Immature natural killer cell (primary cell): ENCODE measurements at regions not wholly inside any gene's neighbourhood (a gene's known extent, or its start where the extent isn't known, plus 50 kb on each side); places are given as distances from the start of the nearest gene placed in this dataset.
"Not testable (repeated sequence)": the region's sequence is repeated elsewhere in the genome, so short reads cannot be mapped to it uniquely, and the experiment has no call there.

ENCODE experiments used
- DNase-seq, 3 donors: peaks; one replicate each; pipeline ENCODE4 v3.0.0; 2022; ENCODE audit warnings: mixed read lengths in 1 of 3
- H3K27ac Mint-ChIP-seq, 6 donors: one replicate each; pipeline ENCODE4 v1.8.0; 2020; ENCODE audit warnings: mixed read lengths in 6 of 6, mild to moderate bottlenecking in 5 of 6, inconsistent platforms in 4 of 6, moderate library complexity in 3 of 6
- H3K27me3 Mint-ChIP-seq, 3 donors: one replicate each; pipeline ENCODE4 v1.8.0; 2020 to 2021; ENCODE audit warnings: low read depth in 3 of 3, mild to moderate bottlenecking in 3 of 3, mixed read lengths in 3 of 3, moderate library complexity in 3 of 3, inconsistent platforms in 1 of 3
- H3K36me3 Mint-ChIP-seq, 3 donors: one replicate each; pipeline ENCODE4 v1.8.0; 2020; ENCODE audit warnings: mixed read lengths in 3 of 3, inconsistent platforms in 2 of 3, mild to moderate bottlenecking in 2 of 3
- H3K4me1 Mint-ChIP-seq, 2 donors: one replicate each; pipeline ENCODE4 v1.8.0; 2020; ENCODE audit warnings: inconsistent platforms in 2 of 2, mild to moderate bottlenecking in 2 of 2, mixed read lengths in 2 of 2, moderate library complexity in 1 of 2
- H3K4me3 Mint-ChIP-seq, 5 donors: one replicate each; pipeline ENCODE4 v1.8.0; 2020; ENCODE audit warnings: mild to moderate bottlenecking in 5 of 5, mixed read lengths in 5 of 5, inconsistent platforms in 3 of 5, moderate library complexity in 3 of 5
- H3K9me3 Mint-ChIP-seq, 6 donors: one replicate each; pipeline ENCODE4 v1.8.0; 2020; ENCODE audit warnings: mild to moderate bottlenecking in 6 of 6, mixed read lengths in 6 of 6, inconsistent platforms in 4 of 6, moderate library complexity in 3 of 6

- DNase-seq: no peak
- Mint-ChIP-seq H3K4me1 (no peaks in the 10 kb centered on the region), H3K9me3 (peaks cover 0 to 2% (median 0%) of the 10 kb centered on the region in 6 donors), H3K36me3 (no peaks in the 10 kb centered on the region), H3K27me3 (peaks cover 0 to 11% (median 2%) of the 10 kb centered on the region in 3 donors), H3K4me3 (no peak overlapping the region), H3K27ac (no peak overlapping the region)
Measured at GRCh38 chr1:232859216-232859615, 54.0 kb downstream of the MAP10 start.

- H3K27me3 Mint-ChIP-seq: peaks cover under 1 to 11% (median 2%) of the 10 kb centered on the region in 3 donors
- no peak for DNase-seq
- no peaks in the 10 kb centered on the region for H3K9me3 Mint-ChIP-seq
- no peaks in the 10 kb centered on the region for H3K4me1 Mint-ChIP-seq
- no peak overlapping the region for H3K27ac Mint-ChIP-seq
- H3K4me3 Mint-ChIP-seq: no peak overlapping the region
- H3K36me3 Mint-ChIP-seq: no peaks in the 10 kb centered on the region
Measured at GRCh38 chr1:232861107-232861506, 55.9 kb downstream of the MAP10 start.

- H3K27ac Mint-ChIP-seq: no peak overlapping the region
- no peak for DNase-seq
- H3K4me1 Mint-ChIP-seq: no peaks in the 10 kb centered on the region
- no peak overlapping the region for H3K4me3 Mint-ChIP-seq
- H3K9me3 Mint-ChIP-seq: no peaks in the 10 kb centered on the region
- H3K27me3 Mint-ChIP-seq: peaks cover 2 to 6% (median 3%) of the 10 kb centered on the region in 3 donors
- no peaks in the 10 kb centered on the region for H3K36me3 Mint-ChIP-seq
Measured at GRCh38 chr1:232863544-232864275, 58.5 kb downstream of the MAP10 start.

- H3K9me3 Mint-ChIP-seq: no peaks in the 10 kb centered on the region
- H3K4me3 Mint-ChIP-seq: no peak overlapping the region
- no peak for DNase-seq
- H3K27ac Mint-ChIP-seq: no peak overlapping the region
- H3K36me3 Mint-ChIP-seq: no peaks in the 10 kb centered on the region
- H3K4me1 Mint-ChIP-seq: no peaks in the 10 kb centered on the region
- H3K27me3 Mint-ChIP-seq: peaks cover 0 to 3% (median 3%) of the 10 kb centered on the region in 3 donors
Measured at GRCh38 chr1:232865102-232865931, 60.1 kb downstream of the MAP10 start.

- no peaks in the 10 kb centered on the region for H3K4me1 Mint-ChIP-seq
- no peak overlapping the region for H3K4me3 Mint-ChIP-seq
- peaks cover 0 to 5% (median 3%) of the 10 kb centered on the region in 3 donors for H3K27me3 Mint-ChIP-seq
- peaks cover 0 to 2% (median 0%) of the 10 kb centered on the region in 6 donors for H3K9me3 Mint-ChIP-seq
- no peak for DNase-seq
- H3K36me3 Mint-ChIP-seq: no peaks in the 10 kb centered on the region
- no peak overlapping the region for H3K27ac Mint-ChIP-seq
Measured at GRCh38 chr1:232868793-232869491, 63.7 kb downstream of the MAP10 start.

- H3K9me3 Mint-ChIP-seq, H3K27ac Mint-ChIP-seq, H3K4me1 Mint-ChIP-seq, H3K36me3 Mint-ChIP-seq, H3K4me3 Mint-ChIP-seq, H3K27me3 Mint-ChIP-seq, DNase-seq: not testable (repeated sequence)
Measured at GRCh38 chr1:232871291-232871969, 66.2 kb downstream of the MAP10 start.

- H3K27me3 Mint-ChIP-seq: peaks cover 0 to 4% (median 0%) of the 10 kb centered on the region in 3 donors
- DNase-seq: no peak
- H3K36me3 Mint-ChIP-seq: no peaks in the 10 kb centered on the region
- H3K4me1 Mint-ChIP-seq: no peaks in the 10 kb centered on the region
- no peak overlapping the region for H3K27ac Mint-ChIP-seq
- peaks cover 0 to 2% (median 0%) of the 10 kb centered on the region in 6 donors for H3K9me3 Mint-ChIP-seq
- H3K4me3 Mint-ChIP-seq: no peak overlapping the region
Measured at GRCh38 chr1:232872284-232872683, 67.1 kb downstream of the MAP10 start.

GRCh38 chr1:232872738-232873137, 67.5 kb downstream of the MAP10 start:
- Mint-ChIP-seq H3K27ac (no peak overlapping the region), H3K4me1 (no peaks in the 10 kb centered on the region), H3K4me3 (no peak overlapping the region), H3K9me3 (peaks cover 0 to 2% (median 0%) of the 10 kb centered on the region in 6 donors), H3K36me3 (no peaks in the 10 kb centered on the region), H3K27me3 (peaks cover 0 to 4% (median 0%) of the 10 kb centered on the region in 3 donors)
- no peak for DNase-seq

GRCh38 chr1:232873412-232873811, 68.2 kb downstream of the MAP10 start:
- DNase-seq: no peak
- no peak overlapping the region for H3K27ac Mint-ChIP-seq
- no peaks in the 10 kb centered on the region for H3K4me1 Mint-ChIP-seq
- H3K27me3 Mint-ChIP-seq: peaks cover 0 to 4% (median 0%) of the 10 kb centered on the region in 3 donors
- no peak overlapping the region for H3K4me3 Mint-ChIP-seq
- no peaks in the 10 kb centered on the region for H3K36me3 Mint-ChIP-seq
- H3K9me3 Mint-ChIP-seq: peaks cover 0 to 2% (median 0%) of the 10 kb centered on the region in 6 donors

GRCh38 chr1:232873931-232874330, 68.7 kb downstream of the MAP10 start:
- H3K4me3 Mint-ChIP-seq: no peak overlapping the region
- DNase-seq: no peak
- peaks cover 0 to 4% (median 0%) of the 10 kb centered on the region in 3 donors for H3K27me3 Mint-ChIP-seq

GRCh38 chr1:232875536-232875935, 70.3 kb downstream of the MAP10 start:
- H3K4me1 Mint-ChIP-seq: no peaks in the 10 kb centered on the region
- no peaks in the 10 kb centered on the region for H3K36me3 Mint-ChIP-seq
- no peak overlapping the region for H3K4me3 Mint-ChIP-seq
- peaks cover 0 to 4% (median 2%) of the 10 kb centered on the region in 3 donors for H3K27me3 Mint-ChIP-seq
- H3K9me3 Mint-ChIP-seq: peaks cover 0 to 2% (median 0%) of the 10 kb centered on the region in 6 donors
- peak overlapping the region in 1 of 6 donors; percentile 3 for H3K27ac Mint-ChIP-seq
- DNase-seq: no peak

More at GRCh38 chr1:232873931-232874330, 68.7 kb downstream of the MAP10 start:
- no peak overlapping the region for H3K27ac Mint-ChIP-seq
- H3K36me3 Mint-ChIP-seq: no peaks in the 10 kb centered on the region
- no peaks in the 10 kb centered on the region for H3K4me1 Mint-ChIP-seq
- peaks cover 0 to 2% (median 0%) of the 10 kb centered on the region in 6 donors for H3K9me3 Mint-ChIP-seq

GRCh38 chr1:232876506-232877364, 71.5 kb downstream of the MAP10 start:
- Mint-ChIP-seq H3K4me1 (no peaks in the 10 kb centered on the region), H3K27me3 (peaks cover 0 to 2% (median 2%) of the 10 kb centered on the region in 3 donors), H3K36me3 (no peaks in the 10 kb centered on the region), H3K27ac (no peak overlapping the region), H3K4me3 (no peak overlapping the region), H3K9me3 (no peaks in the 10 kb centered on the region)
- DNase-seq: no peak
